ENCODE measurements at regions not wholly inside any gene's neighbourhood (a gene's known extent, or its start where the extent isn't known, plus 50 kb on each side); places are given as distances from the start of the nearest gene placed in this dataset.
A peak's percentile ranks its signal among the peaks of the same experiment; 100 is the strongest.

DNA sequence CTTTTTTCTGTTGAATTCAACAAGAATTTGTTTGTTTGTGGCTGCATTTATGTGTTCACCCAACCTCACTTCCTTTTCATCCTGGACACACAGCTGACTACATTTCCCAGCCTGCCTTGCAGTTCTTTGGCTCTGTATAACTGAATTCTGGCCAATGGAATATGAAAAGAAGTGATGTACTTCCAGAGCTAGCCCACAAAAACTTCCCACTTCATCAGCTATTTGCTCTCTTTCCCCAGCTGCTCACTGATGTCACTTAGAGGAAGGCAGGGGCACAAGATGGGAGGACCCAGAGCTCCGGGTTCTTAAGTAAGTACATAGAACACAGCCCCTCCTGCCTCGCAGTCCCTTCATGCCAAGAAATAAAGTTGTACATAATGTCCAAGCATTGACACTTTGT lies 235.0 kb upstream of the FGGY start:
- no peaks in the 10 kb centered on the region for H3K36me3 ChIP-seq (ENCODE audit: control insufficient read depth, insufficient read depth, low read length)
- no peaks in the 10 kb centered on the region for H3K27me3 ChIP-seq (ENCODE audit: control insufficient read depth, insufficient read depth, low read length)
- peak overlapping the region; percentile 41 for H3K27ac ChIP-seq (ENCODE audit: low read depth, low read length)
- no peak overlapping the region for H3K9ac ChIP-seq (ENCODE audit: low read length)
- H3K4me3 ChIP-seq (ENCODE audit: low read length) = no peak overlapping the region
- peaks cover 15% of the 10 kb centered on the region for H3K4me1 ChIP-seq (ENCODE audit: control insufficient read depth, insufficient read depth, low read length)

- Histone ChIP-seq H3K4me1 (ENCODE audit: control insufficient read depth, insufficient read depth, low read length) (peaks cover 7% of the 10 kb centered on the region), H3K27me3 (ENCODE audit: control insufficient read depth, insufficient read depth, low read length) (no peaks in the 10 kb centered on the region), H3K36me3 (ENCODE audit: control insufficient read depth, insufficient read depth, low read length) (no peaks in the 10 kb centered on the region), H3K9ac (ENCODE audit: low read length) (no peak overlapping the region), H3K27ac (ENCODE audit: low read depth, low read length) (no peak overlapping the region), H3K4me3 (ENCODE audit: low read length) (no peak overlapping the region)
Measured at GRCh38 chr1:59062743-59063142, 234.2 kb upstream of the FGGY start.

DNA sequence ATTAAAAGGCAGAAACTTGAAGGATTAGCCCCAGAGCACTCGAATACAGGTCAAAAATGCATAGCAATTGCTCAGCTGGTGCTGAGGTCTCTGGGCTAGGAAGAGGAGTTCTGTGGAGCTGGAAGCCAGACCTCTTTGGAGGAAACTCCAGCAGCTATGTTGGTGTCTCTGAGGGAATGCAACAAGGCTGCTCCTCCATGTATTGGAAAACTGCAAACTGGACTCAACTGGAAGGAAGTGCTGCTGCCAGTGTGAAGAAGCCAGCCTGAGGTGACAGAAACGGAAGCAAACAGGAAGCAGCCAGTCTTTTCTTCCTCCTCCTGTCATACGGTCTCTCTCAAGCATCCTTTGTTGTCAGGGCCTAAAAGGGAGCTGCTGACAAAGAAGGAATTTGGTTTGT lies 233.4 kb upstream of the FGGY start:
- no peak overlapping the region for H3K4me3 ChIP-seq (ENCODE audit: low read length)
- H3K36me3 ChIP-seq (ENCODE audit: control insufficient read depth, insufficient read depth, low read length) = no peaks in the 10 kb centered on the region
- no peaks in the 10 kb centered on the region for H3K27me3 ChIP-seq (ENCODE audit: control insufficient read depth, insufficient read depth, low read length)
- H3K27ac ChIP-seq (ENCODE audit: low read depth, low read length) = no peak overlapping the region
- H3K4me1 ChIP-seq (ENCODE audit: control insufficient read depth, insufficient read depth, low read length) = peaks cover 2% of the 10 kb centered on the region
- no peak overlapping the region for H3K9ac ChIP-seq (ENCODE audit: low read length)

- Histone ChIP-seq H3K9ac (ENCODE audit: low read length) (no peak overlapping the region), H3K4me1 (ENCODE audit: control insufficient read depth, insufficient read depth, low read length) (peaks cover 2% of the 10 kb centered on the region), H3K27ac (ENCODE audit: low read depth, low read length) (no peak overlapping the region), H3K4me3 (ENCODE audit: low read length) (no peak overlapping the region), H3K27me3 (ENCODE audit: control insufficient read depth, insufficient read depth, low read length) (no peaks in the 10 kb centered on the region), H3K36me3 (ENCODE audit: control insufficient read depth, insufficient read depth, low read length) (no peaks in the 10 kb centered on the region)
Measured at GRCh38 chr1:59064592-59064991, 232.3 kb upstream of the FGGY start.

DNA sequence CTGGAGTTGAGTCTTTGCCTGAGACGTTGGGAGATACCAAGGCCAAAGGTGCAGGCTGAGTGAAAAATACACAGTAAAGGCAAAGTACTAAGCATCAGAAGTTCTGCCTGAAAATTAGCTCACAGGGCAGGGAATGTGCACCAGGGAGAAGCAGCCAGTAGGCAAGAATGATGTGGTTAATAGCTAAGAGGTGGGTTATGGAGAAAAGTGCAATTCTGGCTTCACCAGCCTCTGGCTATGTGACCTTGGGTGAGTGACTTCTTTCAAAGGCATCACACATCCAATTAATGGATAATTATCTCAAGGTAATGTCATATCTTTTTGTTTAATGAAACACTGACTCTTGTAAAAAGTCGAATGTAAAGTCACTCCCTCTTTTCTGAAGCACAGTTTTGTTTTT lies 230.7 kb upstream of the FGGY start:
- Histone ChIP-seq H3K27ac (ENCODE audit: low read depth, low read length) (no peak overlapping the region), H3K4me3 (ENCODE audit: low read length) (no peak overlapping the region), H3K27me3 (ENCODE audit: control insufficient read depth, insufficient read depth, low read length) (no peaks in the 10 kb centered on the region), H3K9ac (ENCODE audit: low read length) (no peak overlapping the region), H3K36me3 (ENCODE audit: control insufficient read depth, insufficient read depth, low read length) (no peaks in the 10 kb centered on the region), H3K4me1 (ENCODE audit: control insufficient read depth, insufficient read depth, low read length) (peaks cover 2% of the 10 kb centered on the region)

GRCh38 chr1:59070610-59071009 lies 226.3 kb upstream of the FGGY start:
- Histone ChIP-seq H3K9ac (ENCODE audit: low read length) (no peak overlapping the region), H3K27ac (ENCODE audit: low read depth, low read length) (no peak overlapping the region), H3K27me3 (ENCODE audit: control insufficient read depth, insufficient read depth, low read length) (no peaks in the 10 kb centered on the region), H3K4me1 (ENCODE audit: control insufficient read depth, insufficient read depth, low read length) (no peaks in the 10 kb centered on the region), H3K36me3 (ENCODE audit: control insufficient read depth, insufficient read depth, low read length) (no peaks in the 10 kb centered on the region), H3K4me3 (ENCODE audit: low read length) (no peak overlapping the region)

DNA sequence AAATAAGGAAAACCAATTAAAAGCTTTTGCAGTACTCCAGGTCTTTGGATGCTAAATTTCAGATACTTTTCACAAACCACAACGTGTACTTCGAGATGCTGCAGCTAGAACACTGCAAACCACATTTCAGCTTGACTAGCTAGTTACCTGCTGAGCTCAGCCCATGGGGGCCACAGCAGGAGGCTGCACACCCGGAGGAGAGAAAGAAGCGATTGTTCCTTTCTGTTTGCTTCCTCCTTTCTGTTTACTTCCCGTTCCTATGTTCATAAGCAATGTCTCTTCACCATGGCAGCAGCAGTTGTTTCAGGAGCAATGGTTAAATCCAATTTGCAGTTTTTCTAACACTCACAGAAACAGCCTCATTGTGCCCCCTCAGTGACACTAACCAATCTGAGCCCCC lies 225.6 kb upstream of the FGGY start:
- H3K27me3 ChIP-seq (ENCODE audit: control insufficient read depth, insufficient read depth, low read length) = no peaks in the 10 kb centered on the region
- no peak overlapping the region for H3K27ac ChIP-seq (ENCODE audit: low read depth, low read length)
- H3K36me3 ChIP-seq (ENCODE audit: control insufficient read depth, insufficient read depth, low read length) = no peaks in the 10 kb centered on the region
- H3K9ac ChIP-seq (ENCODE audit: low read length) = no peak overlapping the region
- H3K4me1 ChIP-seq (ENCODE audit: control insufficient read depth, insufficient read depth, low read length) = no peaks in the 10 kb centered on the region
- no peak overlapping the region for H3K4me3 ChIP-seq (ENCODE audit: low read length)

DNA sequence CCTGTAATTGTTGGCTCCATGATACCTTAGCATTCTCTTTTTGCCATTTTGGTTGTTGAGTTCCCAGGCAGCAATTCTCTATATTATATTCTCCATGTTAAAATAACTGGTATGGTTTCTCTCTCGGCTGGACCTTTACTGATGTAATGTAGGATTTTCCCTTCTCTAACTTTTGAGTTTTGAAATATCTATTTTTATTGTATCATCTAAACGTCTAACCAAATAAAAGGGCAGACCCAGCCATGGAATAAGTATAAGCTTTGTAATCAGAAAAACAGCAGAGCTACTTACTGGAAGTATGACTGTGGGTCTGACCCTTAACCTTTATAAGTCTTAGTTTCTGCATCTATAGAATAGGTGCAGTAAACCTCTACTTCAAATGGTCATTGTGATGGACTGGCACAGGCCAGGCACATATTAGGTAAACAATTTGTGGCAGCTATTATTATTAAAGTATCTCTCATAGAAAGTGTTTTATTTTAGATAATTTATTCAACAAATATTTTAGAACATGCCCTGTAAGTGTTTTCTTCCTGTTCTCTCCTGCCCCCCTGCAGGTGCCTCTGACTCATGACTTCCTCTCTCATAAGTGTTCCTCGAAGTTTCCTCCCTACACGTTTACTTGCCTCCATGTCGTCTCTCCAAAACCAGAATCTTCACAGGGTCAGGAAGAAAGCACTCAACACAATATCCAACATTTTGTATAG lies 224.9 kb upstream of the FGGY start:
- Histone ChIP-seq H3K4me1 (ENCODE audit: control insufficient read depth, insufficient read depth, low read length) (no peaks in the 10 kb centered on the region), H3K27ac (ENCODE audit: low read depth, low read length) (no peak overlapping the region)

DNA sequence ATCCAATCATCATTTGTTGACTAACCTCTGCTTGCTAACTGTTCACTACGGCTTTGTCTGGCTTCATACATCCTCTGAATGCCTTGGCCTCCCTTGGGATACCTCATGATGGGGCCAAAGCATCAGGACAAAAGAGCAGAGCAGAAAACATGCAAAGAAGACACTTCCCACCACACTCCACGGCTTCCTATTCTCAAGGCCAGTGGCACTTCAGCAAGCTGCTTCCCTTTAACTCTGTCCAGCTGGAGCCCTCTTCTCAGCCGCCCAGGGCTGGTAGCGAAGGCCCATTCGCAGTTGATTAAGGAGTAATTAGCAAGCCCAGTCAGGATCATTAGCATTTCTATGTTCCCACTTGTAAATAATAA lies 224.3 kb upstream of the FGGY start:
- Histone ChIP-seq H3K27me3 (ENCODE audit: control insufficient read depth, insufficient read depth, low read length) (no peaks in the 10 kb centered on the region), H3K27ac (ENCODE audit: low read depth, low read length) (no peak overlapping the region), H3K36me3 (ENCODE audit: control insufficient read depth, insufficient read depth, low read length) (no peaks in the 10 kb centered on the region)

More for the DNA sequence above, 224.9 kb upstream of the FGGY start:
- Histone ChIP-seq H3K36me3 (ENCODE audit: control insufficient read depth, insufficient read depth, low read length) (no peaks in the 10 kb centered on the region), H3K27me3 (ENCODE audit: control insufficient read depth, insufficient read depth, low read length) (no peaks in the 10 kb centered on the region), H3K9ac (ENCODE audit: low read length) (no peak overlapping the region), H3K4me3 (ENCODE audit: low read length) (no peak overlapping the region)

DNA sequence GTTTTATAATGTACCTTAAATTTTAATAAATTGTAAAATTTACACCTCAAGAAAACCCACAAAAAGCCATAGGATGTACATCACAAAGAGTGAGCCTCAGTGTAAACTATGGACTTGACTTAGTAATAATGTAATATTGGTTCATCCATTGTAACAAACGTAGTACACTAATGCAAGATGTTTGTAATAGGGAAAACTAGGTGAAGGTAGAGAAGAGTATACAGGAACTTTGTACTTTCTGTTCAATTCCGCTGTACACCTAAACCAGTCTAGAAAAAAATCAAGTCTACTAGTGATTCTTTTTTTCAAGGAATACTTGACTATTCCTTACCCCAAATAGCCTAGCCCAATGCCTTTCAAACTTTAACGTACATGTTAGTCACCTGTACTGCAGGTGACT lies 222.3 kb upstream of the FGGY start:
- Histone ChIP-seq H3K4me3 (ENCODE audit: low read length) (no peak overlapping the region), H3K36me3 (ENCODE audit: control insufficient read depth, insufficient read depth, low read length) (no peaks in the 10 kb centered on the region), H3K4me1 (ENCODE audit: control insufficient read depth, insufficient read depth, low read length) (no peaks in the 10 kb centered on the region), H3K9ac (ENCODE audit: low read length) (no peak overlapping the region), H3K27ac (ENCODE audit: low read depth, low read length) (no peak overlapping the region), H3K27me3 (ENCODE audit: control insufficient read depth, insufficient read depth, low read length) (no peaks in the 10 kb centered on the region)

More for the DNA sequence above, 224.3 kb upstream of the FGGY start:
- Histone ChIP-seq H3K4me3 (ENCODE audit: low read length) (no peak overlapping the region), H3K4me1 (ENCODE audit: control insufficient read depth, insufficient read depth, low read length) (no peaks in the 10 kb centered on the region), H3K9ac (ENCODE audit: low read length) (no peak overlapping the region)

DNA sequence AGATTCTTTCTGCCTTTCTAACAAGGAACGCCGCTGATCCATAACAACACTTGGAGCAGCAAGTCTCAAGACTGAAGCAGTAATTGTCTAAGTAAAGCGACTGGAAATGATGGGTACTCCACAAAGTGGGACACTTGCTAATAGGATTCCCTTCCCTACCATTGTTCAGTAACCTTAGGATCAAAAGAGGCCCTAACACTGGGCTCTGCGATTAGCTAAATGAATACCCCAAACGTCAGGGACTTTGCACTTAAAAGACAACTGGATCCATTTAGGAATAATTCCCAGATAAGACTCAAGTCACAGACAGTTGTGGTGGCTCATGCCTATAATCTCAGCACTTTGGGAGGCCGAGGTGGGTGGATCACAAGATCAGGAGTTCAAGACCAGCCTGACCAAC lies 221.9 kb upstream of the FGGY start:
- Histone ChIP-seq H3K4me3 (ENCODE audit: low read length) (no peak overlapping the region), H3K9ac (ENCODE audit: low read length) (no peak overlapping the region), H3K4me1 (ENCODE audit: control insufficient read depth, insufficient read depth, low read length) (no peaks in the 10 kb centered on the region), H3K36me3 (ENCODE audit: control insufficient read depth, insufficient read depth, low read length) (no peaks in the 10 kb centered on the region), H3K27me3 (ENCODE audit: control insufficient read depth, insufficient read depth, low read length) (no peaks in the 10 kb centered on the region), H3K27ac (ENCODE audit: low read depth, low read length) (no peak overlapping the region)

DNA sequence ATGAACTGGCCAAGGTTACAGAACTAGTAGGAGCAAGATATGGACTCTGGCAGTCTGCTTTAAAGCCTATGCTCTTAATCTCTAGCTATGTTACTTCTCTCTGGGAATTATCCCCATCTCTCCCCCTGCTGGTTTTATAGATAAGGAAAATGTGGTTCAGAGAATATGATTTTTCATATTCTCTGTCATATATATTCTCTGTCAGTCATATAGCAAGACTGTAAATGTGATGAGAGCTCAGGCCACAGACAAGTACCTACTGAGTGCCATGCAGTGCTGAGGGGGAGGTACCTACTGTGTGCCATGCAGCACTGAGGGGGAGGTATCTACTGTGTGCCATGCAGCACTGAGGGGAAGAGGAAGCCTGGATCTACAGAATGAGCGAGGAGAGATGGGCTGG lies 220.3 kb upstream of the FGGY start:
- Histone ChIP-seq H3K27me3 (ENCODE audit: control insufficient read depth, insufficient read depth, low read length) (no peaks in the 10 kb centered on the region), H3K27ac (ENCODE audit: low read depth, low read length) (no peak overlapping the region), H3K36me3 (ENCODE audit: control insufficient read depth, insufficient read depth, low read length) (no peaks in the 10 kb centered on the region), H3K9ac (ENCODE audit: low read length) (no peak overlapping the region), H3K4me1 (ENCODE audit: control insufficient read depth, insufficient read depth, low read length) (no peaks in the 10 kb centered on the region), H3K4me3 (ENCODE audit: low read length) (no peak overlapping the region)

GRCh38 chr1:59077466-59078069 lies 219.3 kb upstream of the FGGY start:
- Histone ChIP-seq H3K4me1 (ENCODE audit: control insufficient read depth, insufficient read depth, low read length) (no peaks in the 10 kb centered on the region), H3K27me3 (ENCODE audit: control insufficient read depth, insufficient read depth, low read length) (no peaks in the 10 kb centered on the region), H3K36me3 (ENCODE audit: control insufficient read depth, insufficient read depth, low read length) (no peaks in the 10 kb centered on the region), H3K4me3 (ENCODE audit: low read length) (no peak overlapping the region), H3K27ac (ENCODE audit: low read depth, low read length) (no peak overlapping the region), H3K9ac (ENCODE audit: low read length) (no peak overlapping the region)
